Tibial nerve (tissue), 4 donors: ENCODE measurements at regions not wholly inside any gene's neighbourhood (a gene's known extent, or its start where the extent isn't known, plus 50 kb on each side); places are given as distances from the start of the nearest gene placed in this dataset.

Experiments used
- EP300 ChIP-seq, 2 donors: sonication (generic); formaldehyde crosslinking; IDR thresholded peaks; one replicate each; pipeline ENCODE4 v1.6.1; 2017; ENCODE audit warnings: antibody characterized with exemption in 2 of 2, mild to moderate bottlenecking in 1 of 2
- POLR2A ChIP-seq, 2 donors: fragments of 450-650 bp; IDR thresholded peaks; one replicate each; pipeline ENCODE4 v1.6.1; 2017; ENCODE audit warnings: antibody characterized with exemption in 2 of 2, mild to moderate bottlenecking in 2 of 2, moderate library complexity in 2 of 2
- TF ChIP-seq, protein P1 (sequence below), 5 experiments: fragments of 200-600 bp in 3 of 5; fragments of 450-650 bp in 2 of 5; sonication (generic) in 3 of 5; IDR thresholded peaks; one replicate each; pipeline ENCODE4 v1.5.1; 2016 to 2019; ENCODE audit warnings: antibody characterized with exemption in 5 of 5, mild to moderate bottlenecking in 3 of 5, moderate library complexity in 2 of 5

DNA sequence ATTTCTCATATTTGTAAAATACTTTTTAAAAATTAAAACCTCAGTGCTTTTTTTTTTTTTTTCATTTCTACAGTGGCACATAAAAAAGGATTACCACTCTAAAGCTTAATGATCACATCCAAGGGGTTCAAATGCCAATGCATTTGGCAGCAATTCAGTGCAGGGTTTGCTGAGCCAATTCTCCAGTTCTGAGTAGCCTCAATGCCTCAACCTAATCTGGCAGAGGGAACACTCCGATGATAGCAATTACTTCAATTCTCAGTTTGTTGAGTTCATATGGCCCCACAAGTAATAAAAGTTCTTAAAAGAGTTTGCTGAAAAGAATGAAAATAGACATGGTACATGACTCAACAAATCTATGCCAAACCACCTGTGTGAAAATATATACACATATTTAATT is 79.3 kb upstream of the RBMS3 start:
- TF ChIP-seq, protein P1, sequence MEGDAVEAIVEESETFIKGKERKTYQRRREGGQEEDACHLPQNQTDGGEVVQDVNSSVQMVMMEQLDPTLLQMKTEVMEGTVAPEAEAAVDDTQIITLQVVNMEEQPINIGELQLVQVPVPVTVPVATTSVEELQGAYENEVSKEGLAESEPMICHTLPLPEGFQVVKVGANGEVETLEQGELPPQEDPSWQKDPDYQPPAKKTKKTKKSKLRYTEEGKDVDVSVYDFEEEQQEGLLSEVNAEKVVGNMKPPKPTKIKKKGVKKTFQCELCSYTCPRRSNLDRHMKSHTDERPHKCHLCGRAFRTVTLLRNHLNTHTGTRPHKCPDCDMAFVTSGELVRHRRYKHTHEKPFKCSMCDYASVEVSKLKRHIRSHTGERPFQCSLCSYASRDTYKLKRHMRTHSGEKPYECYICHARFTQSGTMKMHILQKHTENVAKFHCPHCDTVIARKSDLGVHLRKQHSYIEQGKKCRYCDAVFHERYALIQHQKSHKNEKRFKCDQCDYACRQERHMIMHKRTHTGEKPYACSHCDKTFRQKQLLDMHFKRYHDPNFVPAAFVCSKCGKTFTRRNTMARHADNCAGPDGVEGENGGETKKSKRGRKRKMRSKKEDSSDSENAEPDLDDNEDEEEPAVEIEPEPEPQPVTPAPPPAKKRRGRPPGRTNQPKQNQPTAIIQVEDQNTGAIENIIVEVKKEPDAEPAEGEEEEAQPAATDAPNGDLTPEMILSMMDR (IDR thresholded peaks at IDR 0.05) = no peak
- TF ChIP-seq POLR2A (IDR thresholded peaks at IDR 0.05) = no peak
- no peak for TF ChIP-seq EP300 (IDR thresholded peaks at IDR 0.05)
